ENCODE measurements at regions not wholly inside any gene's neighbourhood (a gene's known extent, or its start where the extent isn't known, plus 50 kb on each side); places are given as distances from the start of the nearest gene placed in this dataset.
A peak's percentile ranks its signal among the peaks of the same experiment; 100 is the strongest.
"Not testable (repeated sequence)": the region's sequence is repeated elsewhere in the genome, so short reads cannot be mapped to it uniquely, and the experiment has no call there.

GRCh38 chr12:54125708-54126028 is 63.1 kb downstream of the SMUG1 start:
- H3K27ac ChIP-seq (replicated peaks; ENCODE audit: low read length); DNase-seq (ENCODE audit: low spot score); H2BK5ac ChIP-seq (ENCODE audit: low read length); H3K14ac ChIP-seq (ENCODE audit: low read length); H2AK5ac ChIP-seq (ENCODE audit: low read depth, low read length); H3K79me1 ChIP-seq (ENCODE audit: low read depth, low read length); H3K9ac ChIP-seq (ENCODE audit: low read depth, low read length, poor library complexity); H3K9me3 ChIP-seq (replicated peaks in 1 of 2; ENCODE audit: control insufficient read depth in 2 of 2, insufficient read depth in 1 of 2, low read depth in 1 of 2, low read length in 2 of 2); H4K8ac ChIP-seq (ENCODE audit: low read depth, low read length); H2BK12ac ChIP-seq (ENCODE audit: low read length); H3K18ac ChIP-seq (ENCODE audit: low read length); H3K23ac ChIP-seq (ENCODE audit: low read depth, low read length, poor library complexity); H4K91ac ChIP-seq (ENCODE audit: low read depth, low read length, poor library complexity); H3K36me3 ChIP-seq (replicated peaks in 1 of 2; ENCODE audit: control insufficient read depth in 2 of 2, insufficient read depth in 2 of 2, low read length in 2 of 2); H3K4me2 ChIP-seq (ENCODE audit: insufficient read depth, low read length, poor library complexity, severe bottlenecking); H2BK120ac ChIP-seq (ENCODE audit: low read depth, low read length); H2BK15ac ChIP-seq (ENCODE audit: low read length); H3K4ac ChIP-seq (ENCODE audit: low read length): not testable (repeated sequence)
- WGBS, 2 donors (ENCODE audit: extremely low coverage in 2 of 2, insufficient read length in 2 of 2, insufficient replicate concordance in 1 of 2), result no CpG with 5 or more reads among the region's 12 CpGs
- Histone ChIP-seq H3K4me1 (ENCODE audit: control insufficient read depth in 2 of 2, insufficient read depth in 1 of 2, low read depth in 1 of 2, low read length in 2 of 2) (peaks cover 0 to 20% of the 10 kb centered on the region in 2 donors), H3K27me3 (ENCODE audit: control insufficient read depth in 3 of 3, insufficient read depth in 3 of 3, low read depth in 1 of 3, low read length in 3 of 3) (peaks cover 20 to 84% (median 59%) of the 10 kb centered on the region in 3 experiments), H3K4me3 (ENCODE audit: low read length in 2 of 2) (peak overlapping the region in 1 of 2 donors; percentile 25), H2AFZ (ENCODE audit: low read length) (peak overlapping the region; percentile 83)

- Histone ChIP-seq H2BK15ac (ENCODE audit: low read length) (peak overlapping the region; percentile 89), H3K9ac (ENCODE audit: low read depth, low read length, poor library complexity) (peak overlapping the region; percentile 50), H2AFZ (ENCODE audit: low read length) (peak overlapping the region; percentile 83), H2BK120ac (ENCODE audit: low read depth, low read length) (peak overlapping the region; percentile 47), H3K4ac (ENCODE audit: low read length) (peak overlapping the region; percentile 37), H3K36me3 (replicated peaks in 1 of 2; ENCODE audit: control insufficient read depth in 2 of 2, insufficient read depth in 2 of 2, low read length in 2 of 2) (no peaks in the 10 kb centered on the region), H3K23ac (ENCODE audit: low read depth, low read length, poor library complexity) (no peak overlapping the region), H3K14ac (ENCODE audit: low read length) (peak overlapping the region; percentile 56), H2AK5ac (ENCODE audit: low read depth, low read length) (peak overlapping the region; percentile 7), H3K4me3 (ENCODE audit: low read length in 2 of 2) (peak overlapping the region; percentile 25 to 74), H3K79me1 (ENCODE audit: low read depth, low read length) (no peaks in the 10 kb centered on the region), H3K4me2 (ENCODE audit: insufficient read depth, low read length, poor library complexity, severe bottlenecking) (peak overlapping the region; percentile 94), H3K9me3 (replicated peaks in 1 of 2; ENCODE audit: control insufficient read depth in 2 of 2, insufficient read depth in 1 of 2, low read depth in 1 of 2, low read length in 2 of 2) (peaks cover 0 to 3% of the 10 kb centered on the region in 2 donors), H4K91ac (ENCODE audit: low read depth, low read length, poor library complexity) (no peak overlapping the region), H2BK12ac (ENCODE audit: low read length) (no peak overlapping the region), H3K18ac (ENCODE audit: low read length) (peak overlapping the region; percentile 87), H3K27me3 (ENCODE audit: control insufficient read depth in 3 of 3, insufficient read depth in 3 of 3, low read depth in 1 of 3, low read length in 3 of 3) (peaks cover 20 to 88% (median 59%) of the 10 kb centered on the region in 3 experiments), H3K27ac (replicated peaks; ENCODE audit: low read length) (no peak overlapping the region), H2BK5ac (ENCODE audit: low read length) (no peak overlapping the region), H4K8ac (ENCODE audit: low read depth, low read length) (no peak overlapping the region), H3K4me1 (ENCODE audit: control insufficient read depth in 2 of 2, insufficient read depth in 1 of 2, low read depth in 1 of 2, low read length in 2 of 2) (peaks cover 0 to 22% of the 10 kb centered on the region in 2 donors)
- no CpG with 5 or more reads among the region's 46 CpGs for WGBS, 2 donors (ENCODE audit: extremely low coverage in 2 of 2, insufficient read length in 2 of 2, insufficient replicate concordance in 1 of 2)
- DNase-seq (ENCODE audit: low spot score), result no peak
Measured at GRCh38 chr12:54126029-54126695, 62.6 kb downstream of the SMUG1 start.

GRCh38 chr12:54126696-54127537 is 61.9 kb downstream of the SMUG1 start:
- Histone ChIP-seq H3K18ac (ENCODE audit: low read length) (peak overlapping the region; percentile 87), H3K4me1 (ENCODE audit: control insufficient read depth in 2 of 2, insufficient read depth in 1 of 2, low read depth in 1 of 2, low read length in 2 of 2) (peaks cover 0 to 22% of the 10 kb centered on the region in 2 donors), H4K91ac (ENCODE audit: low read depth, low read length, poor library complexity) (no peak overlapping the region), H3K27ac (replicated peaks; ENCODE audit: low read length) (no peak overlapping the region), H3K23ac (ENCODE audit: low read depth, low read length, poor library complexity) (no peak overlapping the region), H2BK12ac (ENCODE audit: low read length) (no peak overlapping the region), H3K36me3 (replicated peaks in 1 of 2; ENCODE audit: control insufficient read depth in 2 of 2, insufficient read depth in 2 of 2, low read length in 2 of 2) (no peaks in the 10 kb centered on the region), H3K4me3 (ENCODE audit: low read length in 2 of 2) (no peak overlapping the region), H3K14ac (ENCODE audit: low read length) (no peak overlapping the region), H3K4ac (ENCODE audit: low read length) (no peak overlapping the region), H2BK5ac (ENCODE audit: low read length) (no peak overlapping the region), H3K9me3 (replicated peaks in 1 of 2; ENCODE audit: control insufficient read depth in 2 of 2, insufficient read depth in 1 of 2, low read depth in 1 of 2, low read length in 2 of 2) (peaks cover 0 to 3% of the 10 kb centered on the region in 2 donors), H3K4me2 (ENCODE audit: insufficient read depth, low read length, poor library complexity, severe bottlenecking) (peak overlapping the region; percentile 94), H2AFZ (ENCODE audit: low read length) (peak overlapping the region; percentile 83), H3K79me1 (ENCODE audit: low read depth, low read length) (no peaks in the 10 kb centered on the region), H2BK120ac (ENCODE audit: low read depth, low read length) (peak overlapping the region; percentile 47), H3K9ac (ENCODE audit: low read depth, low read length, poor library complexity) (no peak overlapping the region), H4K8ac (ENCODE audit: low read depth, low read length) (no peak overlapping the region), H2AK5ac (ENCODE audit: low read depth, low read length) (peak overlapping the region; percentile 94), H3K27me3 (ENCODE audit: control insufficient read depth in 3 of 3, insufficient read depth in 3 of 3, low read depth in 1 of 3, low read length in 3 of 3) (peaks cover 20 to 89% (median 52%) of the 10 kb centered on the region in 3 experiments), H2BK15ac (ENCODE audit: low read length) (peak overlapping the region; percentile 61)
- no CpG with 5 or more reads among the region's 31 CpGs for WGBS, 2 donors (ENCODE audit: extremely low coverage in 2 of 2, insufficient read length in 2 of 2, insufficient replicate concordance in 1 of 2)
- DNase-seq (ENCODE audit: low spot score), result no peak

Measured in neuronal stem cell (in vitro differentiated cells).